Karpas-422 (cell line): ENCODE measurements at regions not wholly inside any gene's neighbourhood (a gene's known extent, or its start where the extent isn't known, plus 50 kb on each side); places are given as distances from the start of the nearest gene placed in this dataset.

ENCODE experiments used
- DNase-seq: peaks from one replicate; pipeline ENCODE4 v3.0.0-alpha.2; 2015
- H2AFZ ChIP-seq: fragments of 200-600 bp; sonication (generic); 2 replicates; pipeline ENCODE4 v1.6.1; 2014; ENCODE audit warnings: antibody characterized with exemption, low read length, mixed read lengths
- H3K27ac ChIP-seq: fragments of 200-600 bp; sonication (generic); 2 replicates; pipeline ENCODE4 v1.5.1; 2014; ENCODE audit warnings: mild to moderate bottlenecking, low read length, moderate library complexity
- H3K27me3 ChIP-seq: fragments of 200-600 bp; sonication (generic); 2 replicates; pipeline ENCODE4 v1.6.1; 2014; ENCODE audit warnings: low read length, mixed read lengths
- H3K36me3 ChIP-seq: fragments of 200-600 bp; sonication (generic); 2 replicates; pipeline ENCODE4 v1.6.1; 2014; ENCODE audit warnings: low read length, mixed read lengths; ENCODE audit not compliant: insufficient read depth
- H3K4me1 ChIP-seq: fragments of 200-600 bp; sonication (generic); 2 replicates; pipeline ENCODE4 v1.6.1; 2014; ENCODE audit warnings: mild to moderate bottlenecking, low read length, mixed read lengths
- H3K4me2 ChIP-seq: fragments of 200-600 bp; sonication (generic); 2 replicates; pipeline ENCODE4 v1.6.1; 2014; ENCODE audit warnings: low read length, low read depth, mild to moderate bottlenecking; ENCODE audit not compliant: poor library complexity, severe bottlenecking
- H3K4me3 ChIP-seq: fragments of 200-600 bp; sonication (generic); 2 replicates; pipeline ENCODE4 v1.5.1; 2014; ENCODE audit warnings: mild to moderate bottlenecking, antibody characterized with exemption, low read length, mixed read lengths
- H3K79me2 ChIP-seq: fragments of 200-600 bp; sonication (generic); 2 replicates; pipeline ENCODE4 v1.6.1; 2014; ENCODE audit warnings: mild to moderate bottlenecking, low read length, mixed read lengths
- H3K9ac ChIP-seq: fragments of 200-600 bp; sonication (generic); 2 replicates; pipeline ENCODE4 v1.6.0; 2014; ENCODE audit warnings: low read length
- H3K9me2 ChIP-seq: fragments of 200-600 bp; sonication (generic), shearing (Covaris generic); replicated peaks from 2 replicates; pipeline ENCODE4 v1.6.0; 2014; ENCODE audit warnings: mild to moderate bottlenecking, low read length, moderate library complexity; ENCODE audit not compliant: insufficient read depth
- H3K9me3 ChIP-seq: fragments of 300-700, 200-600 bp; sonication (generic); 2 replicates; pipeline ENCODE4 v1.6.1; 2014; ENCODE audit warnings: low read length, mixed read lengths
- H4K20me1 ChIP-seq: fragments of 200-600 bp; sonication (generic); 2 replicates; pipeline ENCODE4 v1.6.1; 2014; ENCODE audit warnings: mild to moderate bottlenecking, antibody characterized with exemption, low read length, low read depth; ENCODE audit not compliant: insufficient read depth

- Histone ChIP-seq H3K9me2 (no peaks in the 10 kb centered on the region), H3K9me3 (peaks cover 13% of the 10 kb centered on the region; the same call in 1 of the 2 replicates), H3K9ac (no peak overlapping the region), H3K4me3 (no peak overlapping the region), H3K4me2 (no peak overlapping the region), H3K27ac (no peak overlapping the region), H3K79me2 (no peaks in the 10 kb centered on the region), H2AFZ (no peak overlapping the region), H3K4me1 (no peaks in the 10 kb centered on the region), H4K20me1 (no peaks in the 10 kb centered on the region), H3K36me3 (no peaks in the 10 kb centered on the region), H3K27me3 (no peaks in the 10 kb centered on the region)
- DNase-seq, result no peak
These were observed 1147.6 kb upstream of the PCDH10 start for GRCh38 chr4:132001542-132001941.

- no peak overlapping the region for H3K4me2 ChIP-seq
- peaks cover 11% of the 10 kb centered on the region; the same call in 1 of the 2 replicates for H3K9me3 ChIP-seq
- H3K79me2 ChIP-seq, result no peaks in the 10 kb centered on the region
- H3K36me3 ChIP-seq, result no peaks in the 10 kb centered on the region
- no peak overlapping the region for H3K9ac ChIP-seq
- no peak overlapping the region for H3K27ac ChIP-seq
- H3K27me3 ChIP-seq, result no peaks in the 10 kb centered on the region
- H3K4me1 ChIP-seq, result no peaks in the 10 kb centered on the region
- no peak overlapping the region for H3K4me3 ChIP-seq
- H2AFZ ChIP-seq, result peak overlapping the region; percentile 37; the same call in 1 of the 2 replicates
- no peaks in the 10 kb centered on the region for H4K20me1 ChIP-seq
- no peak for DNase-seq
- H3K9me2 ChIP-seq, result no peaks in the 10 kb centered on the region
These were observed 1145.5 kb upstream of the PCDH10 start for GRCh38 chr4:132003593-132003992.

- Histone ChIP-seq H3K9ac (no peak overlapping the region), H3K4me3 (no peak overlapping the region), H3K27ac (no peak overlapping the region), H4K20me1 (no peaks in the 10 kb centered on the region), H3K79me2 (no peaks in the 10 kb centered on the region), H3K9me2 (no peaks in the 10 kb centered on the region), H2AFZ (peak overlapping the region; percentile 8; the same call in 1 of the 2 replicates), H3K9me3 (peaks cover 20% of the 10 kb centered on the region), H3K4me2 (no peak overlapping the region), H3K36me3 (no peaks in the 10 kb centered on the region), H3K4me1 (no peaks in the 10 kb centered on the region), H3K27me3 (no peaks in the 10 kb centered on the region)
- no peak for DNase-seq
These were observed 1133.8 kb upstream of the PCDH10 start for GRCh38 chr4:132015321-132015720.

- Histone ChIP-seq H4K20me1 (no peaks in the 10 kb centered on the region), H3K4me1 (no peaks in the 10 kb centered on the region), H3K9ac (no peak overlapping the region), H2AFZ (no peak overlapping the region), H3K9me2 (no peaks in the 10 kb centered on the region), H3K4me2 (no peak overlapping the region), H3K27ac (no peak overlapping the region), H3K79me2 (no peaks in the 10 kb centered on the region), H3K9me3 (peaks cover 11% of the 10 kb centered on the region), H3K27me3 (no peaks in the 10 kb centered on the region), H3K36me3 (no peaks in the 10 kb centered on the region), H3K4me3 (no peak overlapping the region)
- no peak for DNase-seq
These were observed 1132.3 kb upstream of the PCDH10 start for GRCh38 chr4:132016703-132017350.

- no peaks in the 10 kb centered on the region for H4K20me1 ChIP-seq
- no peaks in the 10 kb centered on the region for H3K36me3 ChIP-seq
- H3K4me3 ChIP-seq, result no peak overlapping the region
- H3K27ac ChIP-seq, result no peak overlapping the region
- no peak overlapping the region for H3K4me2 ChIP-seq
- peak overlapping the region; percentile 77 for H2AFZ ChIP-seq
- no peaks in the 10 kb centered on the region for H3K79me2 ChIP-seq
- H3K4me1 ChIP-seq, result no peaks in the 10 kb centered on the region
- no peaks in the 10 kb centered on the region for H3K9me2 ChIP-seq
- peaks cover 14% of the 10 kb centered on the region; the same call in 1 of the 2 replicates for H3K9me3 ChIP-seq
- H3K9ac ChIP-seq, result no peak overlapping the region
- no peak for DNase-seq
- no peaks in the 10 kb centered on the region for H3K27me3 ChIP-seq
These were observed 1122.9 kb upstream of the PCDH10 start for GRCh38 chr4:132026166-132026565.

GRCh38 chr4:132026816-132027215 lies 1122.3 kb upstream of the PCDH10 start:
- Histone ChIP-seq H3K9me2 (no peaks in the 10 kb centered on the region), H3K4me3 (no peak overlapping the region), H3K9me3 (peaks cover 14% of the 10 kb centered on the region; the same call in 1 of the 2 replicates), H3K79me2 (no peaks in the 10 kb centered on the region), H3K27me3 (no peaks in the 10 kb centered on the region), H2AFZ (peak overlapping the region; percentile 77), H3K4me2 (no peak overlapping the region), H3K4me1 (no peaks in the 10 kb centered on the region), H4K20me1 (no peaks in the 10 kb centered on the region), H3K36me3 (no peaks in the 10 kb centered on the region), H3K9ac (no peak overlapping the region), H3K27ac (no peak overlapping the region)
- DNase-seq, result no peak

- no peaks in the 10 kb centered on the region for H3K9me2 ChIP-seq
- no peaks in the 10 kb centered on the region for H3K36me3 ChIP-seq
- no peak overlapping the region for H3K4me2 ChIP-seq
- no peaks in the 10 kb centered on the region for H4K20me1 ChIP-seq
- DNase-seq, result no peak
- no peaks in the 10 kb centered on the region for H3K79me2 ChIP-seq
- no peak overlapping the region for H3K9ac ChIP-seq
- no peaks in the 10 kb centered on the region for H3K4me1 ChIP-seq
- peak overlapping the region; percentile 27 for H2AFZ ChIP-seq
- H3K27ac ChIP-seq, result no peak overlapping the region
- H3K27me3 ChIP-seq, result no peaks in the 10 kb centered on the region
- peaks cover 31% of the 10 kb centered on the region for H3K9me3 ChIP-seq
- H3K4me3 ChIP-seq, result no peak overlapping the region
These were observed 1092.6 kb upstream of the PCDH10 start for GRCh38 chr4:132056496-132056895.

GRCh38 chr4:132059227-132059626 lies 1089.9 kb upstream of the PCDH10 start:
- Histone ChIP-seq H3K79me2 (no peaks in the 10 kb centered on the region), H3K27me3 (no peaks in the 10 kb centered on the region), H3K4me3 (no peak overlapping the region), H3K4me1 (peaks cover 3% of the 10 kb centered on the region), H3K27ac (no peak overlapping the region), H3K36me3 (no peaks in the 10 kb centered on the region), H3K9ac (no peak overlapping the region), H2AFZ (0 out of 2 replicates have a peak overlapping the region, but pooled peaks have one; percentile 18), H3K9me3 (peaks cover 47% of the 10 kb centered on the region), H3K4me2 (no peak overlapping the region), H4K20me1 (no peaks in the 10 kb centered on the region), H3K9me2 (no peaks in the 10 kb centered on the region)
- DNase-seq, result no peak
